CD14-positive monocyte (primary cell): ENCODE measurements at regions not wholly inside any gene's neighbourhood (a gene's known extent, or its start where the extent isn't known, plus 50 kb on each side); places are given as distances from the start of the nearest gene placed in this dataset.

Source experiments
- DNase-seq, 3 donors: peaks; one replicate each; pipeline ENCODE4 v3.0.0-alpha.2; 2011 to 2022
- H2AFZ ChIP-seq: 2 replicates; pipeline ENCODE4 v1.6.0; 2012; ENCODE audit warnings: mild to moderate bottlenecking, low read depth, low read length, inconsistent platforms; ENCODE audit not compliant: insufficient read depth, poor library complexity, severe bottlenecking
- H3K27ac ChIP-seq, 2 donors: 1 replicate in 1 of 2; 2 replicates in 1 of 2; pipeline ENCODE4 v1.5.1; 2012 to 2013; ENCODE audit warnings: low read length in 2 of 2, control low read depth in 1 of 2, inconsistent platforms in 1 of 2, low read depth in 1 of 2, mild to moderate bottlenecking in 1 of 2
- H3K27me3 ChIP-seq, 2 donors: one replicate each; pipeline versions ENCODE4 v1.6.0 to v1.6.1; 2011 to 2013; ENCODE audit warnings: low read length in 2 of 2; ENCODE audit not compliant: control insufficient read depth in 2 of 2, insufficient read depth in 2 of 2
- H3K36me3 ChIP-seq, 2 donors: replicated peaks in 1 of 2; 1 replicate in 1 of 2; 2 replicates in 1 of 2; pipeline versions ENCODE4 v1.5.1 to v1.6.1; 2012 to 2013; ENCODE audit warnings: low read length in 2 of 2, control low read depth in 1 of 2, inconsistent platforms in 1 of 2, mild to moderate bottlenecking in 1 of 2; ENCODE audit not compliant: insufficient read depth in 2 of 2, control insufficient read depth in 1 of 2
- H3K4me1 ChIP-seq, 2 donors: 1 replicate in 1 of 2; 2 replicates in 1 of 2; pipeline versions ENCODE4 v1.5.1 to v1.6.1; 2012 to 2013; ENCODE audit warnings: low read length in 2 of 2, control low read depth in 1 of 2, inconsistent platforms in 1 of 2, mild to moderate bottlenecking in 1 of 2, moderate library complexity in 1 of 2; ENCODE audit not compliant: insufficient read depth in 2 of 2, control insufficient read depth in 1 of 2
- H3K4me2 ChIP-seq: replicated peaks from 2 replicates; pipeline ENCODE3; 2012; ENCODE audit warnings: low read length, moderate library complexity, mild to moderate bottlenecking; ENCODE audit not compliant: poor library complexity, severe bottlenecking; ENCODE audit errors: extremely low read depth
- H3K4me3 ChIP-seq, 3 experiments: fragments of 200-600 bp in 1 of 3; sonication (generic) in 1 of 3; replicated peaks in 1 of 3; 1 replicate in 2 of 3; 2 replicates in 1 of 3; pipeline ENCODE4 v1.5.1; 2011 to 2013; ENCODE audit warnings: low read length in 3 of 3, mild to moderate bottlenecking in 3 of 3, control low read depth in 2 of 3, low read depth in 2 of 3, inconsistent platforms in 1 of 3, moderate library complexity in 1 of 3
- H3K79me2 ChIP-seq: 2 replicates; pipeline ENCODE4 v1.6.0; 2012; ENCODE audit warnings: mild to moderate bottlenecking, control low read depth, inconsistent platforms, low read length, moderate library complexity; ENCODE audit not compliant: insufficient read depth
- H3K9ac ChIP-seq: 2 replicates; pipeline ENCODE4 v1.6.0; 2017; ENCODE audit warnings: low read length, mild to moderate bottlenecking; ENCODE audit not compliant: insufficient read depth, poor library complexity, severe bottlenecking
- H3K9me3 ChIP-seq, 2 donors: replicated peaks in 1 of 2; 1 replicate in 1 of 2; 2 replicates in 1 of 2; pipeline versions ENCODE4 v1.5.1 to v1.6.1; 2012 to 2013; ENCODE audit warnings: low read length in 2 of 2, control low read depth in 1 of 2; ENCODE audit not compliant: control insufficient read depth in 1 of 2, insufficient read depth in 1 of 2
- H4K20me1 ChIP-seq: 2 replicates; pipeline ENCODE4 v1.6.0; 2012; ENCODE audit warnings: mild to moderate bottlenecking, low read length, control low read depth, moderate library complexity; ENCODE audit not compliant: insufficient read depth
- H3K27ac Mint-ChIP-seq, 7 donors: one replicate each; pipeline ENCODE4 v1.8.0; 2020; ENCODE audit warnings: mild to moderate bottlenecking in 7 of 7, mixed read lengths in 7 of 7, moderate library complexity in 6 of 7, inconsistent platforms in 2 of 7
- H3K27me3 Mint-ChIP-seq, 3 donors: one replicate each; pipeline ENCODE4 v1.8.0; 2021 to 2022; ENCODE audit warnings: low read depth in 3 of 3, mild to moderate bottlenecking in 3 of 3, mixed read lengths in 3 of 3, moderate library complexity in 3 of 3, inconsistent platforms in 1 of 3
- H3K36me3 Mint-ChIP-seq, 2 donors: one replicate each; pipeline ENCODE4 v1.8.0; 2020; ENCODE audit warnings: mixed read lengths in 2 of 2, inconsistent platforms in 1 of 2, mild to moderate bottlenecking in 1 of 2
- H3K4me1 Mint-ChIP-seq: one replicate; pipeline ENCODE4 v1.8.0; 2020; ENCODE audit warnings: mild to moderate bottlenecking, mixed read lengths
- H3K4me3 Mint-ChIP-seq, 2 donors: one replicate each; pipeline ENCODE4 v1.8.0; 2020; ENCODE audit warnings: mild to moderate bottlenecking in 2 of 2, mixed read lengths in 2 of 2, moderate library complexity in 1 of 2
- H3K9me3 Mint-ChIP-seq, 7 donors: one replicate each; pipeline ENCODE4 v1.8.0; 2020 to 2022; ENCODE audit warnings: mixed read lengths in 7 of 7, mild to moderate bottlenecking in 6 of 7, moderate library complexity in 6 of 7, inconsistent platforms in 2 of 7
- CTCF ChIP-seq: fragments of 200-600 bp; IDR thresholded peaks from one replicate; pipeline ENCODE4 v1.8.0; 2022; ENCODE audit warnings: antibody characterized with exemption, mild to moderate bottlenecking
- WGBS: methylation state at CpG from one replicate; pipeline ENCODE4 v1.1.5; 2013; ENCODE audit warnings: missing lambda C conversion rate; ENCODE audit not compliant: insufficient coverage; 5-methylcytosine and 5-hydroxymethylcytosine counted together
- intact Hi-C, 2 donors: fragments of 100-400 bp; cut with micrococcal nuclease; formaldehyde crosslinking; loops; one replicate each; pipeline versions ENCODE4 v1.15.0 to v1.15.1; 2023

DNA sequence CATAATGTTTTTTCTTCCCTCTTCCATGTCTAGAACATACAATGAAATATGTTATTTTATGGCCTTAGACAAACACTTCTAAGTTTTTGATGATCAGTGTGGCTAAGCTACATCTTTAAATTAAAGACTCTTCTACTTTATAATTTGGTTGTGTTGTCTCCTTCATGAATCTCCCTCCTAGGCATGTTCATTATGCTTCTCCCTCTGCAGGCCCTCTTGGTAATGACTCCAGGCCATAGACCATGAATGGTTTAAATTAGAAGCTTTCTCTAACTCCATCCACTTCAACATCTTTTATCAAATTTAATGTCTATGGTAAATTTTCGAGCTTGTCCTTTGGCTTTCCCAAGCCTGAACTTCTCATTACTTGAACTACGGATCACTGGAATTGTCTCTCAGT is 342.7 kb upstream of the ADAMTS16 start:
- Histone ChIP-seq H3K27me3 (no peaks in the 10 kb centered on the region), H3K4me2 (no peak overlapping the region), H3K4me3 (no peak overlapping the region), H3K9ac (no peak overlapping the region), H3K27ac (no peak overlapping the region), H3K36me3 (no peaks in the 10 kb centered on the region), H3K79me2 (no peaks in the 10 kb centered on the region), H3K4me1 (no peaks in the 10 kb centered on the region), H2AFZ (no peak overlapping the region), H3K9me3 (no peaks in the 10 kb centered on the region), H4K20me1 (no peaks in the 10 kb centered on the region)
- no peak for DNase-seq
- Mint-ChIP-seq H3K27ac (no peak overlapping the region), H3K4me1 (no peaks in the 10 kb centered on the region), H3K27me3 (no peaks in the 10 kb centered on the region), H3K36me3 (no peaks in the 10 kb centered on the region), H3K4me3 (no peak overlapping the region), H3K9me3 (peaks cover 0 to 5% (median 2%) of the 10 kb centered on the region in 7 donors)
- intact Hi-C loops = no loop called here
- WGBS = no CpG with 5 or more reads among the region's 2 CpGs
- no peak for TF ChIP-seq CTCF

- TF ChIP-seq CTCF = no peak
- Histone ChIP-seq H3K27me3 (no peaks in the 10 kb centered on the region), H3K36me3 (no peaks in the 10 kb centered on the region), H2AFZ (no peak overlapping the region), H3K9ac (no peak overlapping the region), H3K4me2 (no peak overlapping the region), H3K9me3 (peaks cover 0 to 5% of the 10 kb centered on the region in 2 donors), H3K4me1 (no peaks in the 10 kb centered on the region), H3K79me2 (no peaks in the 10 kb centered on the region), H3K4me3 (no peak overlapping the region), H4K20me1 (no peaks in the 10 kb centered on the region), H3K27ac (no peak overlapping the region)
- intact Hi-C loops = no loop called here
- H3K27me3 Mint-ChIP-seq = no peaks in the 10 kb centered on the region
- H3K27ac Mint-ChIP-seq = no peak overlapping the region
- no peaks in the 10 kb centered on the region for H3K36me3 Mint-ChIP-seq
- H3K9me3 Mint-ChIP-seq = peaks cover 0 to 5% (median 2%) of the 10 kb centered on the region in 7 donors
- no peak for DNase-seq
- no peak overlapping the region for H3K4me3 Mint-ChIP-seq
- WGBS = no CpG with 5 or more reads among the region's 3 CpGs
- no peaks in the 10 kb centered on the region for H3K4me1 Mint-ChIP-seq
These were observed 338.1 kb upstream of the ADAMTS16 start for GRCh38 chr5:4802044-4802443.
